ENCODE measurements at regions not wholly inside any gene's neighbourhood (a gene's known extent, or its start where the extent isn't known, plus 50 kb on each side); places are given as distances from the start of the nearest gene placed in this dataset.

- DNase-seq, result peak in 1 of 2 donors; percentile 10
These were observed 487.6 kb downstream of the METTL4 start for GRCh38 chr18:2083691-2084090.

- no peak for DNase-seq
These were observed 484.9 kb downstream of the METTL4 start for GRCh38 chr18:2086439-2086838.

- no peak for DNase-seq
These were observed 483.2 kb downstream of the METTL4 start for GRCh38 chr18:2087877-2088673.

GRCh38 chr18:2089396-2089795 lies 481.9 kb downstream of the METTL4 start:
- DNase-seq, result no peak

- no peak for DNase-seq
These were observed 479.4 kb downstream of the METTL4 start for GRCh38 chr18:2091937-2092336.

GRCh38 chr18:2096551-2096950 lies 474.8 kb downstream of the METTL4 start:
- DNase-seq, result no peak

GRCh38 chr18:2100694-2101213 lies 470.6 kb downstream of the METTL4 start:
- DNase-seq, result no peak

- no peak for DNase-seq
These were observed 469.3 kb downstream of the METTL4 start for GRCh38 chr18:2102022-2102421.

GRCh38 chr18:2103299-2103698 lies 468.0 kb downstream of the METTL4 start:
- DNase-seq, result no peak

- peak; percentile 48 to 63 for DNase-seq
These were observed 466.5 kb downstream of the METTL4 start for GRCh38 chr18:2104620-2105462.

GRCh38 chr18:2108591-2108990 lies 462.7 kb downstream of the METTL4 start:
- no peak for DNase-seq

- DNase-seq, result no peak
These were observed 459.8 kb downstream of the METTL4 start for GRCh38 chr18:2111456-2111855.

GRCh38 chr18:2112435-2113045 lies 458.8 kb downstream of the METTL4 start:
- DNase-seq, result no peak

- no peak for DNase-seq
These were observed 457.0 kb downstream of the METTL4 start for GRCh38 chr18:2114289-2114688.

GRCh38 chr18:2114765-2115164 lies 456.5 kb downstream of the METTL4 start:
- DNase-seq, result no peak

GRCh38 chr18:2121224-2121623 lies 450.1 kb downstream of the METTL4 start:
- DNase-seq, result no peak

GRCh38 chr18:2123077-2123476 lies 448.2 kb downstream of the METTL4 start:
- no peak for DNase-seq

GRCh38 chr18:2134364-2134763 lies 436.9 kb downstream of the METTL4 start:
- DNase-seq, result no peak

- DNase-seq, result no peak
These were observed 436.0 kb downstream of the METTL4 start for GRCh38 chr18:2135309-2135708.

- no peak for DNase-seq
These were observed 432.8 kb downstream of the METTL4 start for GRCh38 chr18:2138552-2138951.

GRCh38 chr18:2139691-2140090 lies 431.6 kb downstream of the METTL4 start:
- DNase-seq, result no peak

GRCh38 chr18:2143636-2144035 lies 427.7 kb downstream of the METTL4 start:
- no peak for DNase-seq

GRCh38 chr18:2144811-2145210 lies 426.5 kb downstream of the METTL4 start:
- DNase-seq, result no peak
